ENCODE measurements at regions not wholly inside any gene's neighbourhood (a gene's known extent, or its start where the extent isn't known, plus 50 kb on each side); places are given as distances from the start of the nearest gene placed in this dataset.

- Histone ChIP-seq H3K4me1 (ENCODE audit: insufficient read depth, insufficient read length) (no peaks in the 10 kb centered on the region), H3K9me3 (ENCODE audit: insufficient read depth, low read length) (no peaks in the 10 kb centered on the region), H3K27me3 (ENCODE audit: insufficient read depth, insufficient read length) (no peaks in the 10 kb centered on the region), H3K36me3 (ENCODE audit: insufficient read depth, insufficient read length, low read length) (no peaks in the 10 kb centered on the region), H3K9ac (ENCODE audit: insufficient read length, low read depth) (no peak overlapping the region), H3K4me3 (ENCODE audit: insufficient read length, low read depth) (no peak overlapping the region)
- no peak for DNase-seq (ENCODE audit: low read depth, low spot score)
- TF ChIP-seq YY1 (IDR thresholded peaks at IDR 0.05; ENCODE audit: insufficient read depth, insufficient read length) (no peak), ZNF274 (IDR thresholded peaks at IDR 0.05; ENCODE audit: low read depth, low read length) (no peak), SUZ12 (IDR thresholded peaks at IDR 0.05; ENCODE audit: extremely low read depth, insufficient read depth, insufficient read length) (no peak)
Measured at GRCh38 chr2:2720351-2720750, 389.3 kb upstream of the MYT1L start.

GRCh38 chr2:2719781-2720180 lies 388.7 kb upstream of the MYT1L start:
- DNase-seq (ENCODE audit: low read depth, low spot score), result no peak
- no peak overlapping the region for H3K4me3 ChIP-seq (ENCODE audit: insufficient read length, low read depth)
- H3K36me3 ChIP-seq (ENCODE audit: insufficient read depth, insufficient read length, low read length), result no peaks in the 10 kb centered on the region
- no peaks in the 10 kb centered on the region for H3K27me3 ChIP-seq (ENCODE audit: insufficient read depth, insufficient read length)
- TF ChIP-seq ZNF274 (IDR thresholded peaks at IDR 0.05; ENCODE audit: low read depth, low read length), result no peak
- no peak for TF ChIP-seq SUZ12 (IDR thresholded peaks at IDR 0.05; ENCODE audit: extremely low read depth, insufficient read depth, insufficient read length)
- TF ChIP-seq YY1 (IDR thresholded peaks at IDR 0.05; ENCODE audit: insufficient read depth, insufficient read length), result no peak
- no peaks in the 10 kb centered on the region for H3K9me3 ChIP-seq (ENCODE audit: insufficient read depth, low read length)
- H3K9ac ChIP-seq (ENCODE audit: insufficient read length, low read depth), result no peak overlapping the region
- H3K4me1 ChIP-seq (ENCODE audit: insufficient read depth, insufficient read length), result no peaks in the 10 kb centered on the region

- Histone ChIP-seq H3K4me3 (ENCODE audit: insufficient read length, low read depth) (no peak overlapping the region), H3K9me3 (ENCODE audit: insufficient read depth, low read length) (no peaks in the 10 kb centered on the region), H3K4me1 (ENCODE audit: insufficient read depth, insufficient read length) (no peaks in the 10 kb centered on the region), H3K27me3 (ENCODE audit: insufficient read depth, insufficient read length) (no peaks in the 10 kb centered on the region), H3K9ac (ENCODE audit: insufficient read length, low read depth) (no peak overlapping the region), H3K36me3 (ENCODE audit: insufficient read depth, insufficient read length, low read length) (no peaks in the 10 kb centered on the region)
- DNase-seq (ENCODE audit: low read depth, low spot score), result no peak
- TF ChIP-seq ZNF274 (IDR thresholded peaks at IDR 0.05; ENCODE audit: low read depth, low read length) (no peak), YY1 (IDR thresholded peaks at IDR 0.05; ENCODE audit: insufficient read depth, insufficient read length) (no peak), SUZ12 (IDR thresholded peaks at IDR 0.05; ENCODE audit: extremely low read depth, insufficient read depth, insufficient read length) (no peak)
Measured at GRCh38 chr2:2719015-2719414, 387.9 kb upstream of the MYT1L start.

- Histone ChIP-seq H3K36me3 (ENCODE audit: insufficient read depth, insufficient read length, low read length) (no peaks in the 10 kb centered on the region), H3K9me3 (ENCODE audit: insufficient read depth, low read length) (no peaks in the 10 kb centered on the region), H3K9ac (ENCODE audit: insufficient read length, low read depth) (no peak overlapping the region), H3K27me3 (ENCODE audit: insufficient read depth, insufficient read length) (no peaks in the 10 kb centered on the region), H3K4me3 (ENCODE audit: insufficient read length, low read depth) (no peak overlapping the region), H3K4me1 (ENCODE audit: insufficient read depth, insufficient read length) (no peaks in the 10 kb centered on the region)
- TF ChIP-seq SUZ12 (IDR thresholded peaks at IDR 0.05; ENCODE audit: extremely low read depth, insufficient read depth, insufficient read length) (no peak), YY1 (IDR thresholded peaks at IDR 0.05; ENCODE audit: insufficient read depth, insufficient read length) (no peak), ZNF274 (IDR thresholded peaks at IDR 0.05; ENCODE audit: low read depth, low read length) (no peak)
- no peak for DNase-seq (ENCODE audit: low read depth, low spot score)
Measured at GRCh38 chr2:2717406-2717805, 386.3 kb upstream of the MYT1L start.

GRCh38 chr2:2716771-2717170 lies 385.7 kb upstream of the MYT1L start:
- no peaks in the 10 kb centered on the region for H3K4me1 ChIP-seq (ENCODE audit: insufficient read depth, insufficient read length)
- H3K9ac ChIP-seq (ENCODE audit: insufficient read length, low read depth), result no peak overlapping the region
- no peak for DNase-seq (ENCODE audit: low read depth, low spot score)
- H3K4me3 ChIP-seq (ENCODE audit: insufficient read length, low read depth), result no peak overlapping the region
- H3K36me3 ChIP-seq (ENCODE audit: insufficient read depth, insufficient read length, low read length), result no peaks in the 10 kb centered on the region
- H3K27me3 ChIP-seq (ENCODE audit: insufficient read depth, insufficient read length), result no peaks in the 10 kb centered on the region
- H3K9me3 ChIP-seq (ENCODE audit: insufficient read depth, low read length), result no peaks in the 10 kb centered on the region
- TF ChIP-seq YY1 (IDR thresholded peaks at IDR 0.05; ENCODE audit: insufficient read depth, insufficient read length), result no peak
- TF ChIP-seq ZNF274 (IDR thresholded peaks at IDR 0.05; ENCODE audit: low read depth, low read length), result no peak
- no peak for TF ChIP-seq SUZ12 (IDR thresholded peaks at IDR 0.05; ENCODE audit: extremely low read depth, insufficient read depth, insufficient read length)

GRCh38 chr2:2715036-2715818 lies 384.2 kb upstream of the MYT1L start:
- H3K36me3 ChIP-seq (ENCODE audit: insufficient read depth, insufficient read length, low read length), result no peaks in the 10 kb centered on the region
- no peaks in the 10 kb centered on the region for H3K9me3 ChIP-seq (ENCODE audit: insufficient read depth, low read length)
- no peaks in the 10 kb centered on the region for H3K4me1 ChIP-seq (ENCODE audit: insufficient read depth, insufficient read length)
- no peak overlapping the region for H3K4me3 ChIP-seq (ENCODE audit: insufficient read length, low read depth)
- DNase-seq (ENCODE audit: low read depth, low spot score), result no peak
- H3K27me3 ChIP-seq (ENCODE audit: insufficient read depth, insufficient read length), result no peaks in the 10 kb centered on the region
- no peak overlapping the region for H3K9ac ChIP-seq (ENCODE audit: insufficient read length, low read depth)
- no peak for TF ChIP-seq SUZ12 (IDR thresholded peaks at IDR 0.05; ENCODE audit: extremely low read depth, insufficient read depth, insufficient read length)
- TF ChIP-seq ZNF274 (IDR thresholded peaks at IDR 0.05; ENCODE audit: low read depth, low read length), result no peak
- TF ChIP-seq YY1 (IDR thresholded peaks at IDR 0.05; ENCODE audit: insufficient read depth, insufficient read length), result no peak

- no peaks in the 10 kb centered on the region for H3K4me1 ChIP-seq (ENCODE audit: insufficient read depth, insufficient read length)
- H3K9ac ChIP-seq (ENCODE audit: insufficient read length, low read depth), result no peak overlapping the region
- H3K27me3 ChIP-seq (ENCODE audit: insufficient read depth, insufficient read length), result no peaks in the 10 kb centered on the region
- no peaks in the 10 kb centered on the region for H3K9me3 ChIP-seq (ENCODE audit: insufficient read depth, low read length)
- DNase-seq (ENCODE audit: low read depth, low spot score), result no peak
- no peak for TF ChIP-seq ZNF274 (IDR thresholded peaks at IDR 0.05; ENCODE audit: low read depth, low read length)
- no peak for TF ChIP-seq SUZ12 (IDR thresholded peaks at IDR 0.05; ENCODE audit: extremely low read depth, insufficient read depth, insufficient read length)
- no peaks in the 10 kb centered on the region for H3K36me3 ChIP-seq (ENCODE audit: insufficient read depth, insufficient read length, low read length)
- H3K4me3 ChIP-seq (ENCODE audit: insufficient read length, low read depth), result no peak overlapping the region
Measured at GRCh38 chr2:2714408-2714807, 383.3 kb upstream of the MYT1L start.

Data from NT2/D1 (cell line).